ENCODE measurements at regions not wholly inside any gene's neighbourhood (a gene's known extent, or its start where the extent isn't known, plus 50 kb on each side); places are given as distances from the start of the nearest gene placed in this dataset.

GRCh38 chr6:121816906-121817540 is 381.6 kb downstream of the GJA1 start:
- TF ChIP-seq CTCF (IDR thresholded peaks at IDR 0.05) (no peak), ZFX (IDR thresholded peaks at IDR 0.05; ENCODE audit: borderline replicate concordance) (no peak)
